Gastrocnemius medialis (tissue), 4 donors: ENCODE measurements at regions not wholly inside any gene's neighbourhood (a gene's known extent, or its start where the extent isn't known, plus 50 kb on each side); places are given as distances from the start of the nearest gene placed in this dataset.

Experiments used
- CTCF ChIP-seq, 5 experiments: fragments of 450-650 bp in 3 of 5; fragments of 200-600 bp in 2 of 5; sonication (generic) in 2 of 5; IDR thresholded peaks in 4 of 5; conservative IDR thresholded peaks in 1 of 5; 1 replicate in 4 of 5; 2 replicates in 1 of 5; pipeline ENCODE4 v1.5.1; 2016 to 2019; ENCODE audit warnings: antibody characterized with exemption in 5 of 5, mild to moderate bottlenecking in 3 of 5, moderate library complexity in 3 of 5
- POLR2A ChIP-seq, 2 donors: fragments of 450-650 bp; IDR thresholded peaks; one replicate each; pipeline ENCODE4 v1.6.1; 2017; ENCODE audit warnings: antibody characterized with exemption in 2 of 2, mild to moderate bottlenecking in 2 of 2, moderate library complexity in 2 of 2

- no peak for TF ChIP-seq CTCF (IDR thresholded peaks at IDR 0.05 in 4 of 5, conservative IDR thresholded peaks at IDR 0.05 in 1 of 5)
- no peak for TF ChIP-seq POLR2A (IDR thresholded peaks at IDR 0.05)
Measured at GRCh38 chr1:209029737-209030136, 553.8 kb upstream of the CAMK1G start.
